Urinary bladder (tissue), 3 donors: ENCODE measurements at regions not wholly inside any gene's neighbourhood (a gene's known extent, or its start where the extent isn't known, plus 50 kb on each side); places are given as distances from the start of the nearest gene placed in this dataset.

Experiments used
- DNase-seq: peaks from one replicate; pipeline ENCODE4 v3.0.0-alpha.2; 2015; ENCODE audit errors: extremely low spot score
- H3K27ac ChIP-seq: one replicate; pipeline ENCODE4 v1.5.1; 2013; ENCODE audit warnings: low read depth, mild to moderate bottlenecking, moderate library complexity
- H3K36me3 ChIP-seq: one replicate; pipeline ENCODE4 v1.6.1; 2013; ENCODE audit warnings: mild to moderate bottlenecking, moderate library complexity; ENCODE audit not compliant: insufficient read depth
- H3K4me1 ChIP-seq: one replicate; pipeline ENCODE4 v1.6.1; 2013; ENCODE audit warnings: mild to moderate bottlenecking, moderate library complexity; ENCODE audit not compliant: insufficient read depth
- H3K4me3 ChIP-seq: one replicate; pipeline ENCODE4 v1.5.1; 2013; ENCODE audit warnings: low read depth, low read length
- WGBS: extraction: QIAGEN DNeasy Blood & Tissue Kit; methylation state at CpG from one replicate; pipeline ENCODE4 v1.1.7; 2013; 5-methylcytosine and 5-hydroxymethylcytosine counted together
- donor health status: healthy with polysubstance abuse.
- donor health status: healthy.

GRCh38 chr20:16166737-16167136, 406.5 kb downstream of the KIF16B start:
- Histone ChIP-seq H3K4me3 (no peak overlapping the region), H3K36me3 (no peaks in the 10 kb centered on the region), H3K27ac (no peak overlapping the region), H3K4me1 (no peaks in the 10 kb centered on the region)
- no peak for DNase-seq
- WGBS, result 87% methylated on average over 6 of the region's 6 CpGs

DNA sequence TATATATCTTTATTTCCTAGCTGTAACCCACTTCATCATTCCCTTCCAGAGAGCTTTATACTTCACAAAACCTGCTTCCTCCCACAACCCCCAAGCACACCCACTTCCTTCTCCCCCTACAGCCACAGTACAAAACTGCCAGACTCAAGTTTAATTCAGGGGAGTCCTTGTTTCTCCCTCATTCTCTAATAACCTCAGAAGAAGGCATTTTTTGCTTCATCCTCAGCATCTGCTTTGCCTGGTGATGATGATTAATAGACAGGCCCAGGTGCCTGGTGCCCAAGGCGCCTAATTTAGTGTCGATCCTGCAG, 414.3 kb downstream of the KIF16B start:
- 84% methylated on average over 2 of the region's 2 CpGs for WGBS
- Histone ChIP-seq H3K4me1 (no peaks in the 10 kb centered on the region), H3K36me3 (no peaks in the 10 kb centered on the region), H3K4me3 (no peak overlapping the region), H3K27ac (no peak overlapping the region)
- no peak for DNase-seq

- Histone ChIP-seq H3K4me1 (no peaks in the 10 kb centered on the region), H3K4me3 (no peak overlapping the region), H3K27ac (no peak overlapping the region), H3K36me3 (no peaks in the 10 kb centered on the region)
- WGBS, result 84% methylated on average over 11 of the region's 11 CpGs
- DNase-seq, result no peak
Measured at GRCh38 chr20:16158090-16158975, 414.9 kb downstream of the KIF16B start.

GRCh38 chr20:16147916-16148315, 425.3 kb downstream of the KIF16B start:
- no peak for DNase-seq
- 89% methylated on average over 2 of the region's 2 CpGs for WGBS
- H3K4me1 ChIP-seq, result no peaks in the 10 kb centered on the region
- H3K4me3 ChIP-seq, result no peak overlapping the region
- no peaks in the 10 kb centered on the region for H3K36me3 ChIP-seq
- no peak overlapping the region for H3K27ac ChIP-seq

DNA sequence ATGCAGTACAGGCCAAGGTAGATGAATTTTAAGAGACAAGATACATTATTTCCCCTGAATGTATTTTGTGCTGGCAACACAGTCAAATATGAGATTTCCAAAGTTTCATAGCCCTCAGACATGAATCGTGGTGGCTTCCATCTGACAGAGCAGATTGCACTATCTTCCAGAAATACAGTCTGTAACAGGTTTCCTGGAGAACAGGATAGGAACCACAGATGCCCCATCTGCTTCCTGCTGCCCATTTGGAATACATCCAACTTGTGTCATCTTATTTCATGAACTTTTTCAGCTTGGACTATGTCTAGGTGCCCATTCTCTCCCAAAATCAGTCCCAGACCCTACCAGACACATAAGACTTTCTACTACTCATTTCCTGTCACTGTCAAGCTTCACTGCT, 426.0 kb downstream of the KIF16B start:
- WGBS, result 68% methylated on average over 1 of the region's 1 CpG

GRCh38 chr20:16145919-16146318, 427.3 kb downstream of the KIF16B start:
- Histone ChIP-seq H3K4me1 (no peaks in the 10 kb centered on the region), H3K4me3 (no peak overlapping the region), H3K36me3 (no peaks in the 10 kb centered on the region), H3K27ac (no peak overlapping the region)
- DNase-seq, result no peak
- 100% methylated on average over 1 of the region's 1 CpG for WGBS

More for the DNA sequence above, 426.0 kb downstream of the KIF16B start:
- Histone ChIP-seq H3K27ac (no peak overlapping the region), H3K4me1 (no peaks in the 10 kb centered on the region), H3K4me3 (no peak overlapping the region), H3K36me3 (no peaks in the 10 kb centered on the region)
- DNase-seq, result no peak

DNA sequence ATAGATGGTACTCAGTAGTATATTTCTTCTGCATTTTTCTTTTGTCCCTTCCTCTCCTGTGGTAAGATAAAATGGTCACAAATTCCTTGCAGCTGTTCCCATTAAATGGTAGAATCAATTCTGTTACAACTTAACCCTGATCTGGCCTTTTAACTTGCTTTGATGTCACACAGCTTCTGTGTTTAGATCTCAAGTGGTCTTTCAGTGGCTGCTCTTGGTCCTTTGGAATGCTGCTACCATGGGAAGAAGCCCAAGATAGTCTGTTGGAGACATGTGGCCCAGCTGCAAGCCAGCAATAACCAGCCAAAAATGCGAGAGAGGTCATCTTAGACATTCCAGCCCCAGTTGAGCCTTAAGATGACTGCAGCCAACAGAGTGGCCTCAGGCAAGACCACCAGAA, 429.7 kb downstream of the KIF16B start:
- 78% methylated on average over 1 of the region's 1 CpG for WGBS
- Histone ChIP-seq H3K36me3 (no peaks in the 10 kb centered on the region), H3K4me1 (no peaks in the 10 kb centered on the region), H3K4me3 (no peak overlapping the region), H3K27ac (no peak overlapping the region)
- no peak for DNase-seq

DNA sequence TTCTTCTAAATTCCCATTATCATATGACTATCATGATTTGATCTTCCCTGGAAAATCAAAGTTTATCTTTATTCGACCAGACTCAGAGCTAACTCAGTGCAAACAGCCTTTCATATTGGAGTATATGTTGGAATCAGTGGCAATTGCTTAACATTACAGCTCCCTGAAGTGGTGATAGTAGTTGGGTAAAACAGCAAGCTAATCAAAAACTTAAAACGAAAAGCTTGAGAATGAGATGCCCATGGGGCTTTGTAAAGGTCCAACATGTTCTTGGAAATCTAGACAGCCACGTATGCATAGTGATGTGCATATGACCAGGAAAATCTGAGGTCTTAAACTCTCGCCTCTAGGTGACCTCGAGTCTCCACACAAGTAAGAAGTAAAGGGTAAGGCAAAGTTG, 437.6 kb downstream of the KIF16B start:
- WGBS, result 88% methylated on average over 5 of the region's 5 CpGs
- Histone ChIP-seq H3K36me3 (no peaks in the 10 kb centered on the region), H3K4me3 (no peak overlapping the region), H3K4me1 (no peaks in the 10 kb centered on the region), H3K27ac (no peak overlapping the region)
- no peak for DNase-seq

GRCh38 chr20:16132036-16132798, 441.0 kb downstream of the KIF16B start:
- no peak for DNase-seq
- Histone ChIP-seq H3K4me1 (no peaks in the 10 kb centered on the region), H3K4me3 (no peak overlapping the region), H3K36me3 (no peaks in the 10 kb centered on the region), H3K27ac (no peak overlapping the region)
- WGBS, result 77% methylated on average over 3 of the region's 3 CpGs

DNA sequence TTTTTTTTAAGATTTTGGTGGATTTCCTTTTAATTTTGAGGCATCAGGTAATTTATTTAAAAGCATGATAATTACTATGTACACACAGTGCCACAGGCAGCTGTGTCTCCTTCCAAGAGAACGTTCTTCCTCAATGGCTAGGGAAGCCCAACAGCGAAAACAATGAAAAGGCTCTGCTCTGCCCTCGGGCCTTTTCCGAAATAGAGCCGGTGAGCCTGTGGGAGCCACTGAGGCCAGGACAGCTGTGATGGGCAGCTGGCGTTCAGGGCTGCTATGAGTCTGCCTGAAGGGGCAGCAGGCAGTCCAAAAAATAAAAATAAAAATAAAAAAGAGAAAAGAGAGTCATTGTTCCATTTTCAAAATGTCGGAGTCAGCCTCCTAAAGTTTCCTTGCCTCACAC, 443.8 kb downstream of the KIF16B start:
- WGBS, result 92% methylated on average over 7 of the region's 7 CpGs
- H3K4me1 ChIP-seq, result no peaks in the 10 kb centered on the region
- H3K4me3 ChIP-seq, result no peak overlapping the region
- no peak overlapping the region for H3K27ac ChIP-seq
- no peaks in the 10 kb centered on the region for H3K36me3 ChIP-seq
- no peak for DNase-seq

DNA sequence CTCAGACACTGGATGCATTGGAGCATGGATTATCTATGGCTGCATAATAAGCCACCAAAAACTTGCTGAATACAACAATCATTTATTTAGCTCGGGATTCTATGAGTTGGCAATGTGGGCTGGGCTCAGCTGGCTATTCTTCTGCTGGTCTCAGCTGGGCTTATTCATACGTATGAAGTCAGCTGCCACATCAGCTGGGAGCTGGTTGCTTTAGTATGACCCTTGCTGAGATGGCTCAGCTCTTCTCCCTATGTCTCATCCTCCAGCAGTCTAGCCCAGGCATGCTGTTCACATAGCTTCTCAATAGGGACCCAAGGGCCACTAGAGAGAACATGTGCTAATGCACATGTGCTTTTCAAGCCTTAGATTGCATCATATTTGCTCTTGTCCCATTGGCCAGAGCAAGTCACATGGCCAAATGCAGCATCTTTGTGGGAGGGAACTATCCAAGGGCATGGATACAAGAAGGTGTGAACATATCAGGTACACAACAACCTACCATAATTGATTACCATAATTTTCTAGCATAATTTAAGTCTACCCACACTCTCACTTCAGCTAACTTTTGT, 444.6 kb downstream of the KIF16B start:
- WGBS, result 92% methylated on average over 2 of the region's 2 CpGs
- Histone ChIP-seq H3K4me3 (no peak overlapping the region), H3K27ac (no peak overlapping the region), H3K4me1 (no peaks in the 10 kb centered on the region), H3K36me3 (no peaks in the 10 kb centered on the region)
- DNase-seq, result no peak

DNA sequence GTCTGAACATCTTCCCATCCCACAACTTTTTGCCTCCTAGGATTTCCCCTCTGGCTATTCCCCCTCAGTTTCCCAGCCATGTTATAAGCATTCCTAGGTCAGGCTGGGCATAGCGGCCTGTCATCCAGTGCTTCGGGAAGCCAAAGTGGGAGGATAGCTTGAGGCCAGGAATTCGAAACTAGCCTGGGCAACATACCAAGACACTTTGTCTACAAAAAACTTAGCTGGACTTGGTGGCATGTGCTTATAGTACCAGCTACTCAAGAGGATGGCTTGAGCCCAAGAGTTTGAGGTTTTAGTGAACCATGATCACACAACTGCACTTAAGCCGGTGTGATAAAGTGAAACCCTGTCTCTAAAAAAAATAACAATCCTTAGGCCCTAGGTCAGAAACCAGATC, 447.4 kb downstream of the KIF16B start:
- Histone ChIP-seq H3K27ac (no peak overlapping the region), H3K36me3 (no peaks in the 10 kb centered on the region), H3K4me1 (no peaks in the 10 kb centered on the region), H3K4me3 (no peak overlapping the region)
- 77% methylated on average over 4 of the region's 4 CpGs for WGBS
- DNase-seq, result no peak

GRCh38 chr20:16124911-16125776, 448.1 kb downstream of the KIF16B start:
- no peak for DNase-seq
- 92% methylated on average over 9 of the region's 9 CpGs for WGBS
- Histone ChIP-seq H3K4me3 (no peak overlapping the region), H3K36me3 (no peaks in the 10 kb centered on the region), H3K4me1 (no peaks in the 10 kb centered on the region), H3K27ac (no peak overlapping the region)
